HepG2 (cell line): ENCODE measurements at regions not wholly inside any gene's neighbourhood (a gene's known extent, or its start where the extent isn't known, plus 50 kb on each side); places are given as distances from the start of the nearest gene placed in this dataset.

Experiments used
- CBX1 ChIP-seq: IDR thresholded peaks from one replicate; pipeline ENCODE4 v1.6.1; 2016; ENCODE audit warnings: antibody characterized with exemption, low read depth
- HIC2 ChIP-seq: sonication (generic); formaldehyde crosslinking; IDR thresholded peaks from 2 replicates; pipeline ENCODE4 v1.9.0; 2022; ENCODE audit warnings: low read depth, missing genetic modification reagents
- KDM6A ChIP-seq: IDR thresholded peaks from 2 replicates; pipeline ENCODE4 v1.6.1; 2016; ENCODE audit warnings: low read depth
- NBN ChIP-seq: fragments of 450-650 bp; conservative IDR thresholded peaks from 2 replicates; pipeline ENCODE4 v1.6.1; 2017
- TBX3 ChIP-seq: fragments of 450-650 bp; IDR thresholded peaks from 2 replicates; pipeline ENCODE4 v1.6.1; 2017; ENCODE audit warnings: antibody characterized with exemption, mild to moderate bottlenecking, inconsistent platforms, borderline replicate concordance
- TEF ChIP-seq: sonication (generic); formaldehyde crosslinking; IDR thresholded peaks from 2 replicates; pipeline ENCODE4 v1.5.0; 2020; ENCODE audit warnings: missing genetic modification reagents
- ZFY ChIP-seq: sonication (generic); formaldehyde crosslinking; IDR thresholded peaks from 2 replicates; pipeline ENCODE4 v1.4.0; 2020; ENCODE audit warnings: missing genetic modification reagents
- ZNF10 ChIP-seq: sonication (generic); formaldehyde crosslinking; IDR thresholded peaks from 2 replicates; pipeline ENCODE4 v1.4.0; 2020; ENCODE audit warnings: mild to moderate bottlenecking, low read depth, missing genetic modification reagents, borderline replicate concordance
- ZNF17 ChIP-seq: sonication (generic); formaldehyde crosslinking; IDR thresholded peaks from 2 replicates; pipeline ENCODE4 v1.5.0; 2020; ENCODE audit warnings: mild to moderate bottlenecking, missing genetic modification reagents
- ZNF629 ChIP-seq: sonication (generic); formaldehyde crosslinking; conservative IDR thresholded peaks from 2 replicates; pipeline ENCODE4 v1.5.0; 2020; ENCODE audit warnings: missing genetic modification reagents
- ZNF687 ChIP-seq: sonication (generic); formaldehyde crosslinking; IDR thresholded peaks from 2 replicates; pipeline ENCODE4 v1.5.1; 2020; ENCODE audit warnings: mild to moderate bottlenecking, missing genetic modification reagents, moderate library complexity

- TF ChIP-seq KDM6A (CRISPR knock-in tag) (no peak), CBX1 (no peak), HIC2 (CRISPR knock-in tag) (0 out of 2 replicates have a peak, but pooled peaks have one; percentile 18), ZNF17 (no peak), TBX3 (no peak), TEF (CRISPR knock-in tag) (no peak), ZNF687 (CRISPR knock-in tag) (0 out of 2 replicates have a peak, but pooled peaks have one; percentile 27), ZNF10 (CRISPR knock-in tag) (no peak), ZFY (no peak), NBN (no peak), ZNF629 (CRISPR knock-in tag) (peak; percentile 51; the same call in 1 of the 2 replicates)
These were observed 59.0 kb upstream of the SHANK2 start (continued) for GRCh38 chr11:71311176-71311925.
